ENCODE measurements at regions not wholly inside any gene's neighbourhood (a gene's known extent, or its start where the extent isn't known, plus 50 kb on each side); places are given as distances from the start of the nearest gene placed in this dataset.

- no peak for TF ChIP-seq CTCF (IDR thresholded peaks at IDR 0.05)
Observed at GRCh38 chr10:117601716-117602115, 59.2 kb downstream of the EMX2 start.

GRCh38 chr10:117603081-117603480 is 60.5 kb downstream of the EMX2 start:
- TF ChIP-seq CTCF (IDR thresholded peaks at IDR 0.05) = no peak

GRCh38 chr10:117603726-117604125 is 61.2 kb downstream of the EMX2 start:
- no peak for TF ChIP-seq CTCF (IDR thresholded peaks at IDR 0.05)

GRCh38 chr10:117609095-117609795 is 66.7 kb downstream of the EMX2 start:
- no peak for TF ChIP-seq CTCF (IDR thresholded peaks at IDR 0.05)

GRCh38 chr10:117609796-117610170 is 67.2 kb downstream of the EMX2 start:
- no peak for TF ChIP-seq CTCF (IDR thresholded peaks at IDR 0.05)

GRCh38 chr10:117610321-117610720 is 67.8 kb downstream of the EMX2 start:
- TF ChIP-seq CTCF (IDR thresholded peaks at IDR 0.05) = no peak

GRCh38 chr10:117612113-117612512 is 69.6 kb downstream of the EMX2 start:
- no peak for TF ChIP-seq CTCF (IDR thresholded peaks at IDR 0.05)

GRCh38 chr10:117615649-117616048 is 73.1 kb downstream of the EMX2 start:
- no peak for TF ChIP-seq CTCF (IDR thresholded peaks at IDR 0.05)
